GM19455 (cell line): ENCODE measurements at regions not wholly inside any gene's neighbourhood (a gene's known extent, or its start where the extent isn't known, plus 50 kb on each side); places are given as distances from the start of the nearest gene placed in this dataset.

Experiments used
- ATAC-seq: cut with Tn5 transposase; IDR thresholded peaks from one replicate; pipeline ENCODE4 v1.9.1; 2021; ENCODE audit not compliant: unreplicated experiment

DNA sequence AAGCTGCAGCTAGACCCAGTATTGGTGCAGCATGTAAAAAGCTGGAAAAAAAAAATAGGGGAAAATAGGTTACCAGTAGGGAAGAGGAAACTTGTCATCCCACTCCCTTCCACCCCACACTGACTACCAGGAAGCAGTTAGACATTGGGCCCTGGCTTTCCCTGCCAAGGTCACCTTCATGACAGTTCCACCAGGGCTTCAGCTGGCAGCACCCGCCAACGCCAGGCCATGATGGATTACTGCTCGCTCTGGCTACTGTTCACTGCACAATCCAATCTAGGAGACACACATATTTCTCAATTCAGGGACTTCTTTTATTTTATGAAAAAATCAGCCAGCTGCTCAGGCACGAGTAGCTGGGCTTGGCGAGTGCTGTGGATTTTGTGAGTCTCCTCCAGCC lies 127.7 kb downstream of the DMRTA2 start:
- no peak for ATAC-seq

DNA sequence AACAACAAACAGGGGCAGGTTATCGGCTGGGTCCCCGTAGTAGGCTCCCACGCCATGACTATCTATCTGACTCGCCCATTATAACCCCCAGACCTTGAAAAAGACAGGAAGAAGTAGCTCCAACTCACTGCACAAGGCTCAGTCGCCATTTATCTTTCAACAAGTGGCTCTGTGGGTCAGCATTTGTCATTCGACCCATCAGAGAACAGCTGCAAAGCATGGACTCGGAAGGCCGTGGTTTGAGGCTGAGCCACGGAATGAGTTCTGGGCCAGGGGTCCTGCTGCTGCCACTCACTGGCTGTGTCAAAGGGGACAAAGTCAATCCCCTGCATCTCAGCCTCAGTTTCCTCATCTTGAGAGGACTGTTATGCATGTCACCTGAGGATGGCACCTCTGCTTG lies 131.0 kb downstream of the DMRTA2 start:
- no peak for ATAC-seq

DNA sequence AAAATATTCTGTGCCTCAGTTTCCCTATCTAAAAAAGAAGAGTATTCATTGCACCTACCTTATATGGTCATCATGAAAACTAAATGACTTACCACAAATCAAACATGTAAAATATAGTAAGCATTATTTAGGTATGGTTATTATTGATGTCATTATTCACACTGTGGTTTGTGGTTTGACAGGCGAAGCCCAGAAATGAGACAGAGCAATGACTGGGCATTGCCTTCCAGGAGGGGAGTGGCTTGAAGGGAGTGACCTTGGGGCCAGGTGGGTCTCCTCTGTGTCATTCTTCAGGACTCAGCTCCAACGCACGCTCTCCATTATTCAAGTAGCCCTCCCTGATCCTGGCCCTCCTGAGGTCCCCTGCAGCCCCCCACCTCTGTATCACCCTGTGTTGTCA lies 133.7 kb downstream of the DMRTA2 start:
- no peak for ATAC-seq

DNA sequence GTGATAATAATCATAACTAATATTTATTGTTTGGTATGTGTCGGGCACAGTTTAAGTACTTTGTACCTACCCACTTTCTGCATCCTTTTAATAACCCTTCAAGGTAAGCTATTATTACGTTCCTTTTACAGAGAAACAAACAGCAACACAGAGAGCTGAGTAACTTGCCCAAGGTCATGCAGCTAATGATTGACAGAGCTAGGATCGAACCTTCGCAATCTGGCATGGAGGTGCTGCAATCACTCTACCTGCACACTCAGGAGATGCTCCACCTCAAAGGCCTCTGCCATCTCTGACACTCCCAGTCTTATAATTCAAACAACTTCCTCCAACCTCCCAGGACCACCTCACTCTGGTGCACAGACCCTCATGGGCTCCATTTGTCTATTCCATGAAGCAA lies 137.2 kb downstream of the DMRTA2 start:
- ATAC-seq: no peak

DNA sequence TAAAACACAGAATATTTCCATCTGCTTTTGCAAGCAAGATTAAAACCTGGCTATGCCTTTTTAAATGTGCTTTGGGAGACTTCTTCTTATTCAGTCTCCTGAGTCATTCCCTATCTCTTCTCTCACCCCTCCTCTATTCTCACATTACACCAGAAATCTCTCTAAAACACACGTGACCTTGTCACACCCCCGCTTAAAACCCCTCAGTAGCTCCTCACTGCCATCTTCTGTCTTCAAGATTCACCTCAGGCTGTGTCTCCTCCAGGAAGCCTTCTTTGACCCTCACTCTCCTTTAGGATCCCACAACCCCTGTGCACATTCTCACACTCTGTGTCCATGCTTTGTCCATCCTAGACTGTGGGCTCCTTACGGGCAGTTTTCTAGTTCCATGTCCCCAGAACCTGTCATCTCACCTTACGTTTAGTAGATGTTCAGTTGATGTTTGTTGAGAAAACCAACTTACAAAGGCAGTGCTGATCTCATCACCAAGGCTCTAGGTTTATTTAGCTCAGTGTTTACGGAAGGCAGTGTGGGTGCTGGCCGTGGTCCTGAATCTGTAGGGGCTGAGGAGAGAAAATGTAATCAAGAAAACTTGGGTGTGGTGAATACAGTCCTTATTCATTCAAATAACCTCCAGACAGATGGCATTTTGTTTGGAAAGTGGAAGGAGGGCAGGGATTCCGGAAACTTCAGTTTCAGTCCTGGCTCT lies 143.5 kb downstream of the DMRTA2 start:
- no peak for ATAC-seq

DNA sequence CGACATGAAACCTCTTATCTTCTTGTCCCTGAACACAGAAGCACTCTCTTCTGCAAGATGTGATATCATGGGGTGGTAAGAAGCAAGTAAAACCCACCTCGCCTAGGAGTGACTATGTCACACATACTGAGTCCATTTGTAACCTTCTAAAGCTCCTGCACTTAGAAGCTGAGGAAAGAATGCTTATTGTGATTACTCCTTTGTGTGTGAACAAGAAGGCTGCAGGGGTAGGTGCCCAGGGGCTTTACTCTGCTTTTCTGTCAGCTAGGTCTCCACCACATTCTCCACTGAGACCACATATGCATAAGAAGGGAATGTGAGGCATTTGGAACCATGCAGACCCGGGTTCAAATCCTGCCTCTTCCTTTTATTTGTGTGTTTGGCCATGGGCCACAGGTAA lies 144.3 kb downstream of the DMRTA2 start:
- no peak for ATAC-seq

DNA sequence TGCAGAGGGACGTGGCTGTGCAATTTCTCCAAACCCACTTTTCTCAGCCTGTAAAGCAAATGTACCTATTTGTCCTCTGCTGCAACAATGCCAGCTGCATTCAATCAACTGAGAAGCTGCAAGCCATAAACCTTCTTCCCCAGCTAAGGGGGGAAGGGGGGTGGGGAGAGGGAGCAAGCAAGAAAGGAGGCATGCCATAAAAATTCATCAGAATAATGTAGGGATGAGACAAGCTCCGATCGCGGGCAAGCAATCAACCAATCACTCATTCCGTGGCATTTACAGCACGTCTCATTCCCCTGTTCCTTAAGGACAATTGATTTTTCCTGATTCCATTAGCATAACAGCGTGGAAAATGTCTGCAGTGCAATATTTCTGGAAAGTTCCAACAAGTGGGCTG lies 144.8 kb downstream of the DMRTA2 start:
- ATAC-seq: no peak

- ATAC-seq: no peak
Observed at GRCh38 chr1:50275566-50275965, 147.7 kb downstream of the DMRTA2 start.

GRCh38 chr1:50272912-50273311 lies 150.3 kb downstream of the DMRTA2 start:
- ATAC-seq: no peak

DNA sequence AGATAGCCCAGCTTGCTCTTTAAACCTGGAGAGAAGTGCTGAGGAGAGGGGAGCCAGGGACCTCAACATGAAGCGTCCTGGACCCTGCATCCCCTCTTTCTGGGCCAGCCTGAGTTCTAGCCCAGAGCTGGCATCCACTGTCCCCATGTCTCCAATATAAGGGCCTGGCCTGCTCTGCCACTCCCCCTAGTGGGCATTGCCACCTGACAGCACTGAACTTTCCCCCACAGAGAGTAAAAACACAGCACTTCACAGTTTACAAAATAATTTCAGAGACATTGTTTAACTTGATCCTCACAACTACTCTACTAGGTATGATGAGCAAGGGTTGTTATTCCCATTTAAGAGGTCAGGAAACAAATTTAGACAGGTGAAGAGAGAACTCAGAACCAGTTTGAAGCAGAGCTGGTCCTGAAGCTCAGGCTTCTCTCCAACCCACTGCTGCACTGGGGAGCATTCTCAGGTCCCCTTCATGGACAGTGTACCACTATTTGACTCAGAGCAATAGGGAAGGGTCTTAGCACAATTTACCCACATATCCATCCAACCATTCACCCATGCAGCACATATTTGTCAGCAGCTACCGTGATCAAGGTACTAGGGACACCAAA lies 151.2 kb downstream of the DMRTA2 start:
- ATAC-seq: no peak

DNA sequence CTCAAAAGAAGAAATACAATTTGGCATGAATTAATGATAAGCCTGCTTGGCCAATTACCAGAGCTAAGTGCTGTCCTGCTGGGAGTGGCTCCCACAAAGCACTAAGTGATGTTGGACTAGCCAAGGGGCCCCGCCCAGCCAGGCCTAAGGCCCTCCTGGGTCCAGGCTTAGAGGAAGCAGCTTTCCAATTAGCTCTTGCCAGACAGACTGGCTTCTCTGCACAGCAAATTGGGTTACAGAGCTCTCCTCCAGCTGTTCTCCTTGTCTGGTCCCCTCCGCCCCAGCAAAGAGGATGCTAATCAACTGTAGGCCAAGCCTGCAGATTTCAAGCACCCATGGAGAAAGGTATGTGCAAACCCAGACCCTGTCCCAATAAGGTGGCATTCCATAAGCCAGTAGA lies 151.9 kb downstream of the DMRTA2 start:
- no peak for ATAC-seq

- ATAC-seq: no peak
Observed at GRCh38 chr1:50270926-50271325, 152.3 kb downstream of the DMRTA2 start.

GRCh38 chr1:50268049-50268448 lies 155.2 kb downstream of the DMRTA2 start:
- no peak for ATAC-seq

DNA sequence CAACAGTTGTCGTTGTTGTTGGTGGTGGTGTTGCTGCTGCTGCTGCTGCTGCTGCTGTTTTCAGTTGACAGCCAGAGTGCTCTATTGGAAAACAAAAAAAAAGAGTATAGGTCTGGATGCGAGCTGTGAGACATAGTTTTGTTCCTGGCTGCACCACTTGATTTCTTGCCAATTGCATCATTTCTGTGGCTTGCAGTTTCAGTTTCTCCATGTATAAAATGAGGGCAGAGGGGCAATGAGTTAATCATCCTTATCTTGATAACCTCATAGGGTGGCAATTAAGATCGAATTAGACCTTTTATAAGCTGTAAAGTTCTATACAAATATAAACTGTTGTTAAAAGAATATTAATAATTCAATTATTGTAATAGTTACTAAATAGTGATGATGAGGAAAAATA lies 156.7 kb downstream of the DMRTA2 start:
- ATAC-seq: no peak

DNA sequence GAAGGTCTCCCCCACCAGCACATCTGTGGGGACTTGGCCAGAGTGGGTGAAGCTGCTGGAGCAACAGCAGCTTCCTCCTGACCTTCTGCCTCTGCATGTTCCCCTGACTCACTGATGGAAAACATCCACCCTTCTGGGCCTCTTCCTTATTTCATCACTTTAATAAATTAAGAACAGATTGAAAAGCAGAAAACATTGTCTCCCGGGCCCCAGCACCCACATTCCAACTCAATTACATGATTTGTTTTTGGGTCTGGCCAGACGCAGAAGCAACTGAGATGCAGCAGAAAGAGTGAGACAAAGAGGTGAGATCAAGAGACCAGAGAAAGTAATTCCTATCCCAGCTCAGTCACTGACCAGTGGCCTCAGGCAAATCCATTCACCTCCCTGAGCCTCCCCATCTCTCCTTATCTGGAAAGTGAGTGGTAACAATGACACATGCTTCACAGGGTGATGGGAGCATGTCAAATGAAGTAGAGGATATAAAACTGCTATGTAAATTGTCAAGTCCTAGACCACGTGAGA lies 157.1 kb downstream of the ELAVL4 start:
- no peak for ATAC-seq

- ATAC-seq: no peak
Observed at GRCh38 chr1:50264590-50264989, 155.9 kb downstream of the ELAVL4 start.

- ATAC-seq: no peak
Observed at GRCh38 chr1:50262436-50262835, 153.7 kb downstream of the ELAVL4 start.

GRCh38 chr1:50261951-50262350 lies 153.2 kb downstream of the ELAVL4 start:
- no peak for ATAC-seq

- no peak for ATAC-seq
Observed at GRCh38 chr1:50257940-50258685, 149.4 kb downstream of the ELAVL4 start.

DNA sequence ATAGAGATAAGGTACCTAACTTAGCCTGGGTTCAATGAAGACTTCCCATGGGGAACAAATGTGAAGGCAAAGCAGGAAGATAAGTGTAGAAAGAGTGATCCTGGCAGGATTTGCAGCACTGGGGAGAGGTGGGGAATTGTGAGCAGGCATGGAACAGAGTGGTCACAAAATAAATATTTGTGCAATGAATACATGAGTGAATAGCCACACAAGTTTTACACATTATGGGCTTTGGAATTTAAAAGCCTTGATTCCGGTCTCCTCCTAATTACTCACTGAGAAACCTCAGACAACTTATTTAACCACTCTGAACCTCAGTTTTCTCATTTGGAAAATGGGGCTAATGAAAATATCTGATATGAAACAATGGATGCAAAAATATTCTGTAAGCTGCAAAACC lies 148.3 kb downstream of the ELAVL4 start:
- no peak for ATAC-seq
